Activated CD8-positive, alpha-beta memory T cell treated with anti-CD3 and anti-CD28 coated beads, Interleukin-2, amount 50 U/mL, for 24 hours (primary cell): ENCODE measurements at regions not wholly inside any gene's neighbourhood (a gene's known extent, or its start where the extent isn't known, plus 50 kb on each side); places are given as distances from the start of the nearest gene placed in this dataset.
"Not testable (repeated sequence)": the region's sequence is repeated elsewhere in the genome, so short reads cannot be mapped to it uniquely, and the experiment has no call there.

ENCODE experiments used
- DNase-seq: peaks from one replicate; pipeline ENCODE4 v3.0.0-alpha.2; 2020; ENCODE audit errors: extremely low read depth

- not testable (repeated sequence) for DNase-seq
These were observed 109.4 kb upstream of the SGIP1 start for GRCh38 chr1:66424530-66424929.

- DNase-seq = no peak
These were observed 107.6 kb upstream of the SGIP1 start for GRCh38 chr1:66426239-66426853.

- not testable (repeated sequence) for DNase-seq
These were observed 103.1 kb upstream of the SGIP1 start for GRCh38 chr1:66430815-66431214.

GRCh38 chr1:66431999-66432398, 102.0 kb upstream of the SGIP1 start:
- no peak for DNase-seq

- DNase-seq = no peak
These were observed 100.3 kb upstream of the SGIP1 start for GRCh38 chr1:66433611-66434010.

- DNase-seq = no peak
These were observed 99.9 kb upstream of the SGIP1 start for GRCh38 chr1:66434096-66434495.

GRCh38 chr1:66435541-66435940, 98.4 kb upstream of the SGIP1 start:
- no peak for DNase-seq

GRCh38 chr1:66436378-66437135, 97.4 kb upstream of the SGIP1 start:
- DNase-seq = peak; percentile 40

- no peak for DNase-seq
These were observed 96.9 kb upstream of the SGIP1 start for GRCh38 chr1:66437136-66437401.

- DNase-seq = no peak
These were observed 95.9 kb upstream of the SGIP1 start for GRCh38 chr1:66438062-66438461.

GRCh38 chr1:66438501-66438900, 95.5 kb upstream of the SGIP1 start:
- DNase-seq = no peak

GRCh38 chr1:66439031-66439740, 94.8 kb upstream of the SGIP1 start:
- DNase-seq = no peak

GRCh38 chr1:66443793-66444192, 90.2 kb upstream of the SGIP1 start:
- DNase-seq = no peak

- no peak for DNase-seq
These were observed 89.3 kb upstream of the SGIP1 start for GRCh38 chr1:66444438-66445265.

GRCh38 chr1:66445492-66446181, 88.3 kb upstream of the SGIP1 start:
- DNase-seq = no peak

GRCh38 chr1:66446261-66447001, 87.5 kb upstream of the SGIP1 start:
- DNase-seq = no peak

- no peak for DNase-seq
These were observed 83.9 kb upstream of the SGIP1 start for GRCh38 chr1:66450043-66450514.

- DNase-seq = no peak
These were observed 83.1 kb upstream of the SGIP1 start for GRCh38 chr1:66450847-66451246.

- no peak for DNase-seq
These were observed 81.8 kb upstream of the SGIP1 start for GRCh38 chr1:66452162-66452561.

- DNase-seq = no peak
These were observed 81.0 kb upstream of the SGIP1 start for GRCh38 chr1:66452982-66453381.

GRCh38 chr1:66455446-66455845, 78.5 kb upstream of the SGIP1 start:
- no peak for DNase-seq
